Keratinocyte (primary cell): ENCODE measurements at regions not wholly inside any gene's neighbourhood (a gene's known extent, or its start where the extent isn't known, plus 50 kb on each side); places are given as distances from the start of the nearest gene placed in this dataset.

Source experiments
- DNase-seq: peaks from one replicate; pipeline ENCODE4 v3.0.0-alpha.2; 2011; ENCODE audit warnings: low read depth, missing footprints, low spot score
- FAIRE-seq: peaks from 2 replicates; lab custom pipeline; 2011; peaks lifted over from hg19 to GRCh38; lab: Jason Lieb, UNC
- H2AFZ ChIP-seq: 2 replicates; pipeline ENCODE4 v1.6.0; 2012; ENCODE audit warnings: low read length, control low read depth, inconsistent platforms; ENCODE audit not compliant: control insufficient read depth
- H3K27ac ChIP-seq: 2 replicates; pipeline ENCODE4 v1.5.1; 2011; ENCODE audit warnings: low read length; ENCODE audit not compliant: control insufficient read depth, insufficient read depth
- H3K27me3 ChIP-seq: 3 replicates; pipeline ENCODE4 v1.6.0; 2011; ENCODE audit warnings: low read length; ENCODE audit not compliant: control insufficient read depth, insufficient read depth; ENCODE audit errors: extremely low read depth
- H3K36me3 ChIP-seq, 2 experiments: 2 replicates in 1 of 2; 3 replicates in 1 of 2; pipeline ENCODE4 v1.5.1; 2011; ENCODE audit warnings: low read length in 2 of 2, mild to moderate bottlenecking in 1 of 2; ENCODE audit not compliant: control insufficient read depth in 2 of 2, insufficient read depth in 2 of 2; ENCODE audit errors: extremely low read depth in 1 of 2
- H3K4me1 ChIP-seq: 3 replicates; pipeline ENCODE4 v1.5.1; 2011; ENCODE audit warnings: low read length; ENCODE audit not compliant: control insufficient read depth, insufficient read depth; ENCODE audit errors: extremely low read depth
- H3K4me2 ChIP-seq: 3 replicates; pipeline ENCODE4 v1.6.0; 2011; ENCODE audit warnings: low read depth, low read length; ENCODE audit not compliant: control insufficient read depth, insufficient read depth; ENCODE audit errors: extremely low read depth
- H3K4me3 ChIP-seq, 3 experiments: fragments of 200-600 bp in 1 of 3; sonication (generic) in 1 of 3; 2 replicates in 2 of 3; 3 replicates in 1 of 3; pipeline ENCODE4 v1.5.1; 2011 to 2016; ENCODE audit warnings: low read length in 3 of 3, mild to moderate bottlenecking in 3 of 3, control low read depth in 2 of 3, inconsistent platforms in 1 of 3, low read depth in 1 of 3, mixed read lengths in 1 of 3, mixed run types in 1 of 3, moderate library complexity in 1 of 3; ENCODE audit not compliant: control insufficient read depth in 2 of 3, insufficient read depth in 2 of 3; ENCODE audit errors: extremely low read depth in 1 of 3
- H3K79me2 ChIP-seq: 2 replicates; pipeline ENCODE4 v1.6.0; 2012; ENCODE audit warnings: low read length; ENCODE audit not compliant: control insufficient read depth, insufficient read depth
- H3K9ac ChIP-seq: 3 replicates; pipeline ENCODE4 v1.6.0; 2011; ENCODE audit warnings: low read length; ENCODE audit not compliant: control insufficient read depth, insufficient read depth; ENCODE audit errors: extremely low read depth
- H3K9me1 ChIP-seq: 3 replicates; pipeline ENCODE4 v1.6.0; 2011; ENCODE audit warnings: low read length; ENCODE audit not compliant: control insufficient read depth, insufficient read depth; ENCODE audit errors: extremely low read depth
- H3K9me3 ChIP-seq: 2 replicates; pipeline ENCODE4 v1.5.1; 2012; ENCODE audit warnings: low read depth, low read length; ENCODE audit not compliant: control insufficient read depth
- H4K20me1 ChIP-seq: 3 replicates; pipeline ENCODE4 v1.6.0; 2011; ENCODE audit warnings: low read length; ENCODE audit not compliant: control insufficient read depth, insufficient read depth; ENCODE audit errors: extremely low read depth
- CTCF ChIP-seq, 3 experiments: IDR thresholded peaks in 1 of 3; conservative IDR thresholded peaks in 1 of 3; optimal IDR thresholded peaks in 1 of 3; 2 replicates in 2 of 3; 3 replicates in 1 of 3; pipeline versions ENCODE3 to v1.5.1; 2011; ENCODE audit warnings: low read length in 3 of 3, mild to moderate bottlenecking in 3 of 3, moderate library complexity in 2 of 3, control low read depth in 1 of 3, inconsistent platforms in 1 of 3; ENCODE audit not compliant: insufficient read depth in 2 of 3; ENCODE audit errors: extremely low read depth in 1 of 3
- EZH2 ChIP-seq: IDR thresholded peaks from one replicate; pipeline ENCODE4 v1.6.1; 2012; ENCODE audit warnings: inconsistent platforms, mild to moderate bottlenecking, low read length, moderate library complexity
- dilution Hi-C: fragments of 300-500 bp; cut with MboI; formaldehyde crosslinking; loops from one replicate; pipeline ENCODE4 v1.7.0; 2020; ENCODE audit warnings: low sequenced_read_pairs; ENCODE audit not compliant: extremely low pct_ligation_motif_present

- no peaks in the 10 kb centered on the region for H3K36me3 ChIP-seq
- no peak for TF ChIP-seq EZH2
- TF ChIP-seq CTCF (optimal IDR thresholded peaks at IDR 0.05 in 1 of 3, IDR thresholded peaks at IDR 0.05 in 1 of 3, conservative IDR thresholded peaks at IDR 0.05 in 1 of 3; ENCODE audit: extremely low read depth in 1 of 3, insufficient read depth in 2 of 3, low read length in 3 of 3), result no peak
- H3K4me3 ChIP-seq, result no peak overlapping the region
- no peak for FAIRE-seq
- H2AFZ ChIP-seq, result no peak overlapping the region
- H3K9me3 ChIP-seq, result no peaks in the 10 kb centered on the region
- DNase-seq, result no peak
- no peaks in the 10 kb centered on the region for H3K4me1 ChIP-seq
- no peaks in the 10 kb centered on the region for H3K79me2 ChIP-seq
- no peaks in the 10 kb centered on the region for H3K9me1 ChIP-seq
- dilution Hi-C loops, result no loop called here
- no peaks in the 10 kb centered on the region for H3K27me3 ChIP-seq
- H3K9ac ChIP-seq, result no peak overlapping the region
- no peak overlapping the region for H3K27ac ChIP-seq
- no peak overlapping the region for H3K4me2 ChIP-seq
- no peaks in the 10 kb centered on the region for H4K20me1 ChIP-seq
Observed at GRCh38 chr16:80375513-80375912, 165.3 kb upstream of the DYNLRB2 start.

- no peak for DNase-seq
- Histone ChIP-seq H3K9me3 (no peaks in the 10 kb centered on the region), H3K27ac (no peak overlapping the region), H3K27me3 (no peaks in the 10 kb centered on the region), H3K4me3 (no peak overlapping the region), H3K79me2 (no peaks in the 10 kb centered on the region), H3K4me1 (no peaks in the 10 kb centered on the region), H3K9ac (no peak overlapping the region), H3K36me3 (no peaks in the 10 kb centered on the region), H4K20me1 (no peaks in the 10 kb centered on the region), H3K9me1 (no peaks in the 10 kb centered on the region), H2AFZ (no peak overlapping the region), H3K4me2 (no peak overlapping the region)
- TF ChIP-seq EZH2 (no peak), CTCF (optimal IDR thresholded peaks at IDR 0.05 in 1 of 3, IDR thresholded peaks at IDR 0.05 in 1 of 3, conservative IDR thresholded peaks at IDR 0.05 in 1 of 3; ENCODE audit: extremely low read depth in 1 of 3, insufficient read depth in 2 of 3, low read length in 3 of 3) (no peak)
- dilution Hi-C loops, result no loop called here
- FAIRE-seq, result no peak
Observed at GRCh38 chr16:80372341-80372740, 168.5 kb upstream of the DYNLRB2 start.
